GM12864 (cell line): ENCODE measurements at regions not wholly inside any gene's neighbourhood (a gene's known extent, or its start where the extent isn't known, plus 50 kb on each side); places are given as distances from the start of the nearest gene placed in this dataset.

Experiments used
- DNase-seq: peaks from one replicate; pipeline ENCODE4 v3.0.0-alpha.2; 2011; ENCODE audit warnings: low read depth
- H3K4me3 ChIP-seq: 2 replicates; pipeline ENCODE4 v1.5.1; 2011; ENCODE audit warnings: mild to moderate bottlenecking, low read depth, low read length, control low read depth
- TF ChIP-seq, protein P1 (sequence below): IDR thresholded peaks from 2 replicates; pipeline ENCODE4 v1.5.1; 2011; ENCODE audit warnings: low read depth, mild to moderate bottlenecking, moderate library complexity, low read length, control low read depth, inconsistent platforms; ENCODE audit errors: missing control alignments

DNA sequence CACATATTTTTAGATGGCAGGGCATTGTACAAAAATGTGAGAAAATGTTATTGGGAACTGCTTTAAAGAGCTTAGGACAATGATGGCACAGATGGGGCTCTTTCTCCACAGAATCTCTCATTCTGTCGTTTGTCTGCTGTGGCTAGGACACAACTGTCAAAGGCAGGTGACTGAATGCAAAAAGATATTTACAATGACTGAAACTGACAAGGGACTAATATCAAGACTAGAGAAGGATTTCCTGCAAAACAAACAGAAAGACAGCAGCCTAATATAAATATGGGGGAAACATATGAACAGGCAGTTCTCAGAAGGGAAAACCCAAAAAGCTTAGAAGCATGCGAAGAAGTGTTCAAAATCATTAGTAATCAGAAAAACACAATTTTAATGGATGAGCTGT, 177.5 kb upstream of the AFF2 start:
- DNase-seq = no peak
- no peak overlapping the region for H3K4me3 ChIP-seq
- TF ChIP-seq, protein P1, sequence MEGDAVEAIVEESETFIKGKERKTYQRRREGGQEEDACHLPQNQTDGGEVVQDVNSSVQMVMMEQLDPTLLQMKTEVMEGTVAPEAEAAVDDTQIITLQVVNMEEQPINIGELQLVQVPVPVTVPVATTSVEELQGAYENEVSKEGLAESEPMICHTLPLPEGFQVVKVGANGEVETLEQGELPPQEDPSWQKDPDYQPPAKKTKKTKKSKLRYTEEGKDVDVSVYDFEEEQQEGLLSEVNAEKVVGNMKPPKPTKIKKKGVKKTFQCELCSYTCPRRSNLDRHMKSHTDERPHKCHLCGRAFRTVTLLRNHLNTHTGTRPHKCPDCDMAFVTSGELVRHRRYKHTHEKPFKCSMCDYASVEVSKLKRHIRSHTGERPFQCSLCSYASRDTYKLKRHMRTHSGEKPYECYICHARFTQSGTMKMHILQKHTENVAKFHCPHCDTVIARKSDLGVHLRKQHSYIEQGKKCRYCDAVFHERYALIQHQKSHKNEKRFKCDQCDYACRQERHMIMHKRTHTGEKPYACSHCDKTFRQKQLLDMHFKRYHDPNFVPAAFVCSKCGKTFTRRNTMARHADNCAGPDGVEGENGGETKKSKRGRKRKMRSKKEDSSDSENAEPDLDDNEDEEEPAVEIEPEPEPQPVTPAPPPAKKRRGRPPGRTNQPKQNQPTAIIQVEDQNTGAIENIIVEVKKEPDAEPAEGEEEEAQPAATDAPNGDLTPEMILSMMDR = no peak

DNA sequence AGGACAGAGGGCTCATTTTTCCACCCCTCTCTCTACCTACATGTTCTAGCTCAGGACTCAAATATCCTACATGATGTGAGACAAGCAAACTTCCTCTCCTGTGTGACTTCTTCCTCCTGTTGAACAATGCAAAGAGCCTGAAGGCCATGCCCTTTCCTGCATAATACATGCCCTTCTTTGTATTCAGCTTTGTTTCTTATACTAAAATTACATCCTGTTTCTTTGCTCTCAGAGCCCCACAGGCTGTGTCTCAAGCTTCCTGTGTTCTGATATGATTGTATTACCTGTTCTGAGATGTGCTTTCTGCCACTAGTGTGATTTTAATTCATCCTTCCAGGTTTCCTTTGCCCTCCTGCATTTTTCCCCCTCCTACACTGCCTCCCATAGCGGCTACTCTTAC, 166.4 kb upstream of the AFF2 start:
- no peak for DNase-seq
- H3K4me3 ChIP-seq = no peak overlapping the region
- TF ChIP-seq, protein P1 = no peak

DNA sequence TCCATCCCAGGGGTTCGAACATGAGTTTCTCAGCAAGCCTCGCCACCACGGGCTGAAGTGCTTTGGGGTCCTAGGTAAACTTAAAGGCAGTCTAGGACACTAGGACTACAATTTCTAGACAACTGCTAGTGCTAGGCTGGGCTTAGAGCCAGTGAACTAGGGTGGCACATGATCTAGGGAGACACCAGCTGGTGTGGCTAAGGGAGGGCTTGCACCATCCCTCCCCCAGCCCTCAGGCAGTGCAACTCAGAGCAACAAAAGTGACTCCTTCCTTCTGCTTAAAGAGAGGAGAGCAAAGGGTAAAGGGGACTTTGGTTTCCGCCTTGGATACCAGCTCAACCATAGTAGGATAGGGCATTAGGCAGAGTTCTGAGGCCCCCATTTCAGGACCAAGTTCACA, 162.5 kb upstream of the AFF2 start:
- no peak for DNase-seq
- H3K4me3 ChIP-seq = no peak overlapping the region
- TF ChIP-seq, protein P1 = no peak

DNA sequence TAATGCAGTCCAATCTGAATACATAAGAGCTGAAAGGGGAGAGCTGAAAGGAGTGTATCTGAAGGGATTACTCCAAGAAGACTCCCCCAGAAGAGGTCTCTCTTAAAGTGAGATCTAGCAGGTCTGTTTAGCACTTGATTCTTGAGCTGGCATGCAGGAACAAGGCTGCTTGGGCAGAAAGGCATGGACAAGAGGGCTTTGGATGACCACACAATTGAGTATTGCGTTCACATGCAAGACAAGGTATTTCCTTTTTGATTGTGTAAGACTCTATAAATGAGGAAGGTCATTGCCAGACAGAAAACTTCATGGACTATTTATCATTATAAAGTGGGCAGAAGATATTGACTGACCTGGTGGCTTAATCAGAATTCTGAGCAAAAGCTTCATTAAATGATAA, 145.5 kb upstream of the AFF2 start:
- H3K4me3 ChIP-seq = no peak overlapping the region
- TF ChIP-seq, protein P1 = no peak
- no peak for DNase-seq

DNA sequence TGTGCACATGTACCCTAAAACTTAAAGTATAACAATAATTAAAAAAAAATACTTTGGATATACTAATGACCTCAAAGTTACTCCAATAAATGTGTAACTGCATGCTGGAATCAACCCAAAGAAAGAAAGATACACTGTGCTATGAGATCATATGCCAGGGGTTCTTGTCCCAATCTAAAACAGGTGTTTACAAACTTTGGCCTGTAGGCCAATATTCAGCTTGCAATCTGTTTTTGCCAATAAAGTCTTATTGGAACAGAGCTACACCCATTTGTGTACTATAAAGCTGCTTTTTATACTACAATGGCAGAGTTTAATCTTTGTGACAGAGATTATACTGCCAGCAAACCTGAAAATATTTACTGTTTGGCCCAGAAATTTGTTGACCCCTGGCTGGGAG, 138.8 kb upstream of the AFF2 start:
- TF ChIP-seq, protein P1 = no peak
- no peak for DNase-seq
- no peak overlapping the region for H3K4me3 ChIP-seq

DNA sequence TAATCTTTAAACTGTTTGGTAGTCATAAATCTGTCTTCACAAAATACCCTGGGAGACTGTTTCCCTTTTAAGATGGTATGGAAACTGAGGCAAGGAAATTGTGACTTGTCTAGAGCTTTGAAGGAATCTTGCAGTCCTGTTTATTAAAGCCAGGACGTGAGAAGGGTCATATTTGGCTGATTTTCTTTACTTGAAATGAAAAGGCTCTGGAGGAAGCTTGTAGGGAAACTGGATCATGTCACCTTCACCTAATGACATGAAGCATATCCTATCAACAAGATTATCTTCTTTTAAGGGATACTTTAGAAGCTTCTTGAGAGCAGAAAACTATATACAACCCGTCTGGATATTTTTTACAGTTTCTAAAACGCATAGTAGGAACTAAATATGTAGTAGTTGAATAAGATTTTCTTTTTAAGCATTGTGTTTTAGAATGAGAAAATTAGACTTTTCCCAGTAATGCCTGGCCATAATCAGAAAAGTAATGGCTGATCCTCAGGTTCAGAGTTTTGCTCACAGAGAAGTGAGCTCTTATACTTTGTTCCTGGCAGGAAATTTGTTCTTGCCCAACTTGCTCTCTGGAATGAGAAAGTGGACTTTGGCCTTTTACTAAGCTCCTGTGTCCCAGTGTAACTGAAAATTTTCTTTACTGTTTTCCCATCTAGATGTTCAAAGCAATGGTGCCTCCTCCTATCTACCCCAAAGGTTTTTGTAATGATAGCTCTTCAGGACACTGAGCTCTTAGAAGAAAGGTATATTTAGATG, 136.8 kb upstream of the AFF2 start:
- no peak overlapping the region for H3K4me3 ChIP-seq
- TF ChIP-seq, protein P1 = no peak
- no peak for DNase-seq

DNA sequence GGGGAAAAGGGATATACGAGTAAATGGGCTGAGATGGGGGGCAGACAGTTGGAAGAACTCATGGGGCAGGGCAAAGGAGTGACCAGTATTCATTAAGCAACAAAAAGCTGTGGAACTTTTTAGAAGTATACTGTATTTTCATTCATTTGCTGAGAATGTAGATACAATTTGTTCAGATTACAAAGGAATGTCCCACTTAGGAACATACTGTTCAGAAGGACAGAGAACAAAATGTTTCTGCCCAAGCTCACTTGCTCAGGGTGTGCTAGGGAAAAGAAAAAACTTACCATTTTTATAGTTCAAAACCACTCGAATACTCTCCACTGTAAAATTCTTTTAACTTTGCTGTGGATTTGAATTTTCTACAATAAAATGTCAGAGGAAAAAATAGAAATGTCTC, 135.2 kb upstream of the AFF2 start:
- H3K4me3 ChIP-seq = no peak overlapping the region
- TF ChIP-seq, protein P1 = no peak
- no peak for DNase-seq
